H1 (cell line): ENCODE measurements at regions not wholly inside any gene's neighbourhood (a gene's known extent, or its start where the extent isn't known, plus 50 kb on each side); places are given as distances from the start of the nearest gene placed in this dataset.

Experiments used
- CTCF ChIA-PET: fragments of 300-600 bp; sonication (Branson Sonifier 250); formaldehyde crosslinking; loops from one replicate; lab custom pipeline; 2021; ENCODE audit not compliant: partially characterized antibody; lab: Charles Lee
- POLR2A ChIA-PET: fragments of 300-600 bp; sonication (Branson Sonifier 250); formaldehyde crosslinking; loops from one replicate; lab custom pipeline; 2021; ENCODE audit warnings: inconsistent platforms; ENCODE audit not compliant: partially characterized antibody; lab: Charles Lee
- DNase-seq, 2 experiments: peaks; one replicate each; pipeline versions ENCODE4 v3.0.0 to v3.0.0-alpha.2; 2010 to 2022; ENCODE audit warnings: low spot score in 2 of 2, low read depth in 1 of 2, mixed read lengths in 1 of 2
- FAIRE-seq: peaks from 2 replicates; lab custom pipeline; 2011; peaks lifted over from hg19 to GRCh38; lab: Jason Lieb, UNC
- H2AFZ ChIP-seq: 2 replicates; pipeline ENCODE4 v1.8.1; 2012; ENCODE audit warnings: low read length, inconsistent platforms
- H2AK5ac ChIP-seq: 2 replicates; pipeline ENCODE4 v1.6.1; 2013; ENCODE audit warnings: low read depth, low read length
- H2BK120ac ChIP-seq: replicated peaks from 2 replicates; pipeline ENCODE3; 2013; ENCODE audit warnings: low read depth, low read length, inconsistent platforms
- H2BK12ac ChIP-seq: 2 replicates; pipeline ENCODE4 v1.6.1; 2013; ENCODE audit warnings: low read depth, low read length
- H2BK15ac ChIP-seq: 2 replicates; pipeline ENCODE4 v1.6.1; 2013; ENCODE audit warnings: low read length
- H2BK20ac ChIP-seq: 2 replicates; pipeline ENCODE4 v1.6.1; 2013; ENCODE audit warnings: low read length
- H2BK5ac ChIP-seq: 2 replicates; pipeline ENCODE4 v1.6.1; 2013; ENCODE audit warnings: low read depth, low read length
- H3K14ac ChIP-seq: 2 replicates; pipeline ENCODE4 v1.6.1; 2013; ENCODE audit warnings: inconsistent platforms; ENCODE audit not compliant: insufficient read length
- H3K18ac ChIP-seq: 2 replicates; pipeline ENCODE4 v1.6.1; 2013; ENCODE audit warnings: low read length; ENCODE audit errors: extremely low read depth
- H3K23ac ChIP-seq: 2 replicates; pipeline ENCODE4 v1.6.1; 2013; ENCODE audit warnings: inconsistent platforms; ENCODE audit not compliant: insufficient read length
- H3K23me2 ChIP-seq: 2 replicates; pipeline ENCODE4 v1.6.1; 2013; ENCODE audit warnings: low read depth, low read length
- H3K27ac ChIP-seq: 2 replicates; pipeline ENCODE4 v1.6.1; 2011; ENCODE audit warnings: low read depth, low read length, inconsistent platforms
- H3K27me3 ChIP-seq, 4 experiments: replicated peaks in 1 of 4; 1 replicate in 1 of 4; 2 replicates in 3 of 4; pipeline versions ENCODE4 v1.6.1 to v1.8.1; 2011 to 2013; ENCODE audit warnings: low read length in 3 of 4, mild to moderate bottlenecking in 3 of 4, inconsistent platforms in 2 of 4, mixed read lengths in 2 of 4, moderate library complexity in 1 of 4; ENCODE audit not compliant: control insufficient read depth in 3 of 4, insufficient read depth in 3 of 4; ENCODE audit errors: extremely low read depth in 1 of 4
- H3K36me3 ChIP-seq, 4 experiments: 2 replicates each; pipeline versions ENCODE4 v1.6.1 to v1.8.1; 2011 to 2013; ENCODE audit warnings: mild to moderate bottlenecking in 4 of 4, low read length in 3 of 4, moderate library complexity in 2 of 4, control low read depth in 1 of 4, inconsistent platforms in 1 of 4; ENCODE audit not compliant: insufficient read depth in 4 of 4, control insufficient read depth in 2 of 4
- H3K4ac ChIP-seq: replicated peaks from 2 replicates; pipeline ENCODE3; 2013; ENCODE audit warnings: low read length, low read depth, mixed read lengths, inconsistent platforms; ENCODE audit not compliant: insufficient read length
- H3K4me1 ChIP-seq, 4 experiments: replicated peaks in 1 of 4; 1 replicate in 1 of 4; 2 replicates in 3 of 4; pipeline versions ENCODE4 v1.6.1 to v1.8.1; 2011 to 2013; ENCODE audit warnings: low read length in 3 of 4, inconsistent platforms in 2 of 4, mixed read lengths in 1 of 4; ENCODE audit not compliant: insufficient read depth in 4 of 4, control insufficient read depth in 3 of 4
- H3K4me2 ChIP-seq, 2 experiments: 2 replicates each; pipeline versions ENCODE4 v1.6.1 to v1.8.1; 2011 to 2013; ENCODE audit warnings: low read depth in 2 of 2, low read length in 2 of 2, control low read depth in 1 of 2, inconsistent platforms in 1 of 2, mild to moderate bottlenecking in 1 of 2; ENCODE audit not compliant: insufficient read depth in 1 of 2
- H3K4me3 ChIP-seq, 4 experiments: fragments of 200-600, 300-600 bp in 1 of 4; sonication (generic), shearing (Covaris generic), sonication (Bioruptor Twin) in 1 of 4; 2 replicates each; pipeline versions ENCODE4 v1.5.1 to v1.8.1; 2011 to 2016; ENCODE audit warnings: low read length in 4 of 4, low read depth in 3 of 4, control low read depth in 2 of 4, inconsistent platforms in 2 of 4, mild to moderate bottlenecking in 2 of 4, mixed read lengths in 1 of 4, moderate library complexity in 1 of 4; ENCODE audit not compliant: insufficient read depth in 2 of 4; ENCODE audit errors: extremely low read depth in 1 of 4
- H3K56ac ChIP-seq: replicated peaks from 2 replicates; pipeline ENCODE3; 2013; ENCODE audit warnings: low read depth, mild to moderate bottlenecking, mixed read lengths, low read length, inconsistent platforms; ENCODE audit not compliant: insufficient read length
- H3K79me1 ChIP-seq: 2 replicates; pipeline ENCODE4 v1.6.1; 2013; ENCODE audit warnings: low read depth, low read length, control low read depth
- H3K79me2 ChIP-seq, 2 experiments: 2 replicates each; pipeline versions ENCODE4 v1.6.1 to v1.8.1; 2012 to 2013; ENCODE audit warnings: low read length in 2 of 2, mild to moderate bottlenecking in 2 of 2, inconsistent platforms in 1 of 2; ENCODE audit not compliant: insufficient read depth in 2 of 2, control insufficient read depth in 1 of 2
- H3K9ac ChIP-seq, 4 experiments: replicated peaks in 1 of 4; 1 replicate in 1 of 4; 2 replicates in 3 of 4; pipeline versions ENCODE4 v1.6.1 to v1.8.1; 2011 to 2013; ENCODE audit warnings: low read depth in 3 of 4, low read length in 3 of 4, control low read depth in 2 of 4, mild to moderate bottlenecking in 2 of 4, moderate library complexity in 2 of 4, inconsistent platforms in 1 of 4; ENCODE audit errors: extremely low read depth in 1 of 4
- H3K9me3 ChIP-seq, 2 experiments: 2 replicates each; pipeline versions ENCODE4 v1.6.1 to v1.8.1; 2012 to 2013; ENCODE audit warnings: mild to moderate bottlenecking in 2 of 2, moderate library complexity in 2 of 2, control low read depth in 1 of 2, inconsistent platforms in 1 of 2, low read depth in 1 of 2, low read length in 1 of 2, mixed read lengths in 1 of 2; ENCODE audit not compliant: insufficient read depth in 2 of 2
- H4K20me1 ChIP-seq, 2 experiments: replicated peaks in 1 of 2; 2 replicates each; pipeline versions ENCODE3 to v1.8.1; 2011 to 2013; ENCODE audit warnings: inconsistent platforms in 2 of 2, low read length in 2 of 2, mild to moderate bottlenecking in 1 of 2; ENCODE audit not compliant: insufficient read depth in 2 of 2, control insufficient read depth in 1 of 2
- H4K5ac ChIP-seq: 2 replicates; pipeline ENCODE4 v1.6.1; 2013; ENCODE audit warnings: low read length, low read depth, mixed read lengths, inconsistent platforms; ENCODE audit not compliant: insufficient read length
- H4K8ac ChIP-seq: 2 replicates; pipeline ENCODE4 v1.8.0; 2013; ENCODE audit warnings: mild to moderate bottlenecking, moderate library complexity, low read length, inconsistent platforms; ENCODE audit not compliant: insufficient read depth; ENCODE audit errors: extremely low read depth
- H4K91ac ChIP-seq: replicated peaks from 2 replicates; pipeline ENCODE3; 2013; ENCODE audit warnings: low read length, mixed read lengths, inconsistent platforms; ENCODE audit not compliant: insufficient read length
- BCL11A ChIP-seq, 2 experiments: IDR thresholded peaks; one replicate each; pipeline ENCODE4 v1.6.1; 2011; ENCODE audit warnings: low read depth in 2 of 2, low read length in 2 of 2, mild to moderate bottlenecking in 2 of 2
- CTBP2 ChIP-seq: IDR thresholded peaks from 2 replicates; pipeline ENCODE4 v1.7.0; 2011; ENCODE audit warnings: borderline replicate concordance, mild to moderate bottlenecking, moderate library complexity, mixed read lengths, low read length; ENCODE audit not compliant: insufficient read depth, insufficient read length
- GTF2F1 ChIP-seq: IDR thresholded peaks from 2 replicates; pipeline ENCODE4 v1.6.1; 2012; ENCODE audit warnings: low read depth, low read length, improper control_type of control experiment, borderline replicate concordance
- HDAC2 ChIP-seq, 2 experiments: fragments of 300-600 bp in 1 of 2; sonication (generic) in 1 of 2; IDR thresholded peaks; 2 replicates each; pipeline ENCODE4 v1.6.1; 2011 to 2012; ENCODE audit warnings: low read depth in 2 of 2, low read length in 2 of 2, mild to moderate bottlenecking in 2 of 2, moderate library complexity in 2 of 2, borderline replicate concordance in 1 of 2, inconsistent platforms in 1 of 2
- KDM5A ChIP-seq: fragments of 200-600 bp; IDR thresholded peaks from 2 replicates; pipeline ENCODE4 v1.7.1; 2012; ENCODE audit warnings: mild to moderate bottlenecking, low read length, inconsistent platforms, mixed read lengths
- POLR2AphosphoS5 ChIP-seq: IDR thresholded peaks from 2 replicates; pipeline ENCODE4 v1.6.1; 2011; ENCODE audit warnings: low read depth, low read length
- RBBP5 ChIP-seq: IDR thresholded peaks from 2 replicates; pipeline ENCODE4 v1.7.1; 2012; ENCODE audit warnings: low read depth, mild to moderate bottlenecking, inconsistent platforms, low read length, moderate library complexity, borderline replicate concordance
- RNF2 ChIP-seq: fragments of 200-900, 300-1000 bp; sonication (generic); IDR thresholded peaks from 2 replicates; pipeline ENCODE4 v1.7.1; 2016; ENCODE audit warnings: borderline replicate concordance, low read depth, mild to moderate bottlenecking, antibody characterized with exemption, low read length; ENCODE audit not compliant: poor library complexity, severe bottlenecking; ENCODE audit errors: missing control alignments
- TAF1 ChIP-seq: IDR thresholded peaks from 2 replicates; pipeline ENCODE4 v1.6.1; 2011; ENCODE audit warnings: mild to moderate bottlenecking, low read depth, low read length
- TEAD4 ChIP-seq: IDR thresholded peaks from 2 replicates; pipeline ENCODE4 v1.6.1; 2012; ENCODE audit warnings: low read depth, low read length, inconsistent platforms, mixed read lengths
- WGBS, 2 experiments: shearing (Covaris generic) in 1 of 2; methylation state at CpG; one replicate each; pipeline versions ENCODE4 v1.1.6 to v1.1.7; 2013 to 2015; ENCODE audit warnings: low lambda C conversion rate in 2 of 2, mixed read lengths in 2 of 2, inconsistent platforms in 1 of 2, low coverage in 1 of 2, missing lambda C conversion rate in 1 of 2; ENCODE audit not compliant: insufficient replicate concordance in 2 of 2, insufficient coverage in 1 of 2, insufficient read length in 1 of 2; ENCODE audit errors: extremely low coverage in 1 of 2, missing lambda C conversion rate in 1 of 2; 5-methylcytosine and 5-hydroxymethylcytosine counted together
- TF ChIP-seq, protein P1 (sequence below): IDR thresholded peaks from 2 replicates; pipeline ENCODE4 v1.6.1; 2011; ENCODE audit warnings: low read length, improper control_type of control experiment

DNA sequence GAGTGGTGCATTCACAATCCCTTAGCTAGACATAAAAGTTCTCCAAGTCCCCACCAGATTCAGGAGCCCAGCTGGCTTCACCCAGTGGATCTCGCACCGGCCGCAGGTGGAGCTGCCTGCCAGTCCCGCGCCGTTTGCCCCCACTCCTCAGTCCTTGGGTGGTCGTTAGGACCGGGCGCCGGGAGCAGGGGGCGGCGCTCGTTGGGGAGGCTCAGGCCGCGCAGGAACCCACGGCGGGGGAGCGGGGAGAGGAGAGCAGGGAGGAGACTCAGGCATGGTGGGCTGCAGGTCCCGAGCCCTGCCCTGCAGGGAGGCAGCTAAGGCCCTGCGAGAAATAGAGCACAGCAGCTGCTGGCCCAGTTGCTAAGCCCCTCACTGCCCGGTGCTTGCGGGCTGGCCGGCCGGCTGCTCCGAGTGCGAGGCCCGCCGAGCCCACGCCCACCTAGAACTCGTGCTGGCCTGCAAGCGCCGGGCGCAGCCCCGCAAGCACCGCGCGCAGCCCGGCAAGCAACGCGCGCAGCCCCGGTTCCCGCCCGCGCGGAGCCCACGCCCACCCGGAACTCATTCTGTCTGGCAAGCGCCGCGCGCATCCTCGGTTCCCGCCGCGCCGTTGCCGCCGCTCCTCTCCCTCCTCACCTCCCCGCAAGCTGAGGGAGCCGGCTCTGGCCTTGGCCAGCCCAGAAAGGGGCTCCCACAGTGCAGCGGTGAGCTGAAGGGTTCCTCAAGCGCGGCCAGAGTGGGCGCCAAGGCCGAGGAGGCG is 153.5 kb downstream of the SLC7A11 start:
- CTCF ChIA-PET: interaction anchor here (1.1 to 5.9 kb wide), 12 partner anchors 10 to 406 kb away, joined by 3 to 103 read pairs (median 8); no protein-coding TSS in a partner anchor
- no peak overlapping the region for H3K4me2 ChIP-seq
- H3K9me3 ChIP-seq: peaks cover 0 to 9% of the 10 kb centered on the region in 2 experiments; a peak in 1 of 4 replicates
- no peak overlapping the region for H2AK5ac ChIP-seq
- no peak overlapping the region for H4K91ac ChIP-seq
- no peak overlapping the region for H2BK15ac ChIP-seq
- POLR2A ChIA-PET: no interaction called here
- no peak overlapping the region for H3K9ac ChIP-seq
- no peak overlapping the region for H2BK120ac ChIP-seq
- H4K8ac ChIP-seq: no peak overlapping the region
- no peak overlapping the region for H4K5ac ChIP-seq
- no peaks in the 10 kb centered on the region for H3K79me2 ChIP-seq
- no peaks in the 10 kb centered on the region for H3K36me3 ChIP-seq
- H3K56ac ChIP-seq: no peak overlapping the region
- H2BK20ac ChIP-seq: no peak overlapping the region
- FAIRE-seq: no peak
- no peaks in the 10 kb centered on the region for H3K27me3 ChIP-seq
- H3K4ac ChIP-seq: no peak overlapping the region
- H3K23ac ChIP-seq: no peak overlapping the region
- no peak overlapping the region for H2AFZ ChIP-seq
- no peak overlapping the region for H3K4me3 ChIP-seq
- H3K4me1 ChIP-seq: no peaks in the 10 kb centered on the region
- no peak overlapping the region for H3K14ac ChIP-seq
- no peak overlapping the region for H2BK5ac ChIP-seq
- H3K79me1 ChIP-seq: no peaks in the 10 kb centered on the region
- H4K20me1 ChIP-seq: no peaks in the 10 kb centered on the region
- WGBS, 2 experiments: 98% methylated on average over 32 of the region's 67 CpGs; no CpG with 5 or more reads in 1 of the 2 experiments
- no peak overlapping the region for H3K18ac ChIP-seq
- H2BK12ac ChIP-seq: no peak overlapping the region
- no peak overlapping the region for H3K27ac ChIP-seq
- no peaks in the 10 kb centered on the region for H3K23me2 ChIP-seq
- DNase-seq: no peak
- TF ChIP-seq RNF2 (no peak), BCL11A (IDR thresholded peaks at IDR 0.05; ENCODE audit: low read depth in 2 of 2, low read length in 2 of 2) (no peak), KDM5A (no peak), CTBP2 (no peak), HDAC2 (IDR thresholded peaks at IDR 0.05; ENCODE audit: borderline replicate concordance in 1 of 2, low read depth in 2 of 2, low read length in 2 of 2) (no peak), GTF2F1 (no peak), RBBP5 (no peak), TEAD4 (no peak), POLR2AphosphoS5 (no peak), TAF1 (no peak)
- TF ChIP-seq, protein P1, sequence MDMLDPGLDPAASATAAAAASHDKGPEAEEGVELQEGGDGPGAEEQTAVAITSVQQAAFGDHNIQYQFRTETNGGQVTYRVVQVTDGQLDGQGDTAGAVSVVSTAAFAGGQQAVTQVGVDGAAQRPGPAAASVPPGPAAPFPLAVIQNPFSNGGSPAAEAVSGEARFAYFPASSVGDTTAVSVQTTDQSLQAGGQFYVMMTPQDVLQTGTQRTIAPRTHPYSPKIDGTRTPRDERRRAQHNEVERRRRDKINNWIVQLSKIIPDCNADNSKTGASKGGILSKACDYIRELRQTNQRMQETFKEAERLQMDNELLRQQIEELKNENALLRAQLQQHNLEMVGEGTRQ: no peak
